NCI-H2081 treated with DMSO at 0.1 percent for 48 hours (cell line): ENCODE measurements at regions not wholly inside any gene's neighbourhood (a gene's known extent, or its start where the extent isn't known, plus 50 kb on each side); places are given as distances from the start of the nearest gene placed in this dataset.
"Not testable (repeated sequence)": the region's sequence is repeated elsewhere in the genome, so short reads cannot be mapped to it uniquely, and the experiment has no call there.

ENCODE experiments used
- DNase-seq: peaks from one replicate; lab custom pipeline; 2025; lab: John Stamatoyannopoulos, UW

DNA sequence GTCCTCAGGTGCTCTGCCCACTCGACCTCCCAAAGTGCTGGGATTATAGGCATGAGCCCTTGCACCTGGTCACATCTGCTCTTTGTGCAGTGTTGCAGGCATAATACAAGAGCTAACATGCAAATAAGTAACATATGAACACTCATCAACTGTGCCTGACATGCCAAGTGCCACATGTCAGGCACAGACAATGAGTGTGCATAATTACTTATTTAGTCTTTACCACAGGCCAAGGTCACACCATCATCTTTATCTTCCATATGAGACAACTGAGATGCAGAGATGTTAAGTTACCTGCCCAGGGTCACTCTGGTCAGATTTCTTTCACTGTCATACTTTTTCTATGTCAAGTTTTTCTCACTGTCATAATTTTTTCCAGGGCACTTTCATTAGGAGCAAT lies 126.1 kb downstream of the PPIAL4G start:
- DNase-seq, result no peak

DNA sequence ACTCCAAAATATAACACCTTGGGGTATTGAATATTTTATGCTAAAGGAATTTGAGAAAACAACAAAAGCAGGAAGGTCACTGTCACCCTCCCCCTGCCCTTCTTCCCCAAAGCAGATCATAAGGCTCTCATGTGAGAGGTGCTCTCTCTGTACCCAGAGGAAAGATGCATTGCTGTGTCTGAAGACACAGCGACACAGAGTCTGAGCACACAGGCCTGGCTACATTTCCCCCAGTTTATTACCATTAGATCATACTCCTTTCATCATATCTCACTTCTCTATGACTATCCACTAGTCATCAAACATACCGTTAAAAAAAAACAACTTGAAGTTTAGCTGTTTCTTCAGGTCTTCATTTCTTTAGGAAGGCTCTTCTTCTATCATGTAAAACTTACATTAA lies 127.1 kb downstream of the PPIAL4G start:
- no peak for DNase-seq

DNA sequence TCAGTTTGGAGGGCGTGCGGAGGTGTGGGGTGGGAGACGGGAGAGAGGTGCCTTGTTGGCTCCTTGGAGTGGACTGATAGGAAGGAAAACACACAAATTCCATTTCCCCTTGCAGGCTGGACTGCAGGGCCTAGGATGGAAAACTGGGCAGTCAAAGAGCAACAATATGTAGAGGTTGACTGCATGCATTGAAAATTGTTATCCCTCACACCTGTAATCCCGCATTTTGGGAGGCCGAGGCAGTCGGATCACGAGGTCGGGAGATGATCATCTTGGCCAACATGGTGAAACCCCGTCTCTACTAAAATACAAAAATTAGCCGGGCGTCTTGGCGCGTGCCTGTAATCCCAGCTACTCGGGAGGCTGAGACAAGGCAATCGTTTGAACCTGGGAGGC lies 128.2 kb downstream of the PPIAL4G start:
- DNase-seq, result no peak

DNA sequence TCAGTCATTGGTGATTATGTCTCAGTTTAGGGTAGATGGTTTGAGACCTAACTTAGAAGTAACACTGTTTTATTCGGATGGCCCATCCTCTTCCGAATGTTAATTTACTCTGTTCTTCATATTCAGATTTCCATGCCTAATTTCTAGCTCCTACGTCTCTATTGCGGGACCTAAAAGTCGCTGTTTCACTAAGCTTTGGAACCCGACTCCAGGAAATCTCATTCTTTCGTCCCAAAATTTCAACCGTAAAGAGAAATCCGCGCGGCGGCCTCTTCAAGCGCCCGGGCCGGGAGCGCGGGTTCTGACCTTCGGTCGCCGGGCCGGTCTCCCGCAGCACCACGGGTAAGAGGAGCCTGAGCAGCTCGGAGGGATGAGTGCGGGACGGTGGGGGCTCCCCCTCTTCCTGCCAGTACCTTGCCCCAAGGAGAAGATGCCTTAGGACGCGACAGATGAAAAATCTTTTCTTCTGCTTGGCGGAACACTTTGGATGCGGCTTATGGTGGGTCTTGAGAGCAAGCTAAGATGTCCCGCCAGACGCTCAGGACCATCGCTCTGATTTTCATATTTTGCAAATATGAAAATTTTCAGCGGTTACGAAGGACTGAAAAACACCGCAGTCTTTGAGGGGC lies 128.7 kb downstream of the PPIAL4G start:
- no peak for DNase-seq

DNA sequence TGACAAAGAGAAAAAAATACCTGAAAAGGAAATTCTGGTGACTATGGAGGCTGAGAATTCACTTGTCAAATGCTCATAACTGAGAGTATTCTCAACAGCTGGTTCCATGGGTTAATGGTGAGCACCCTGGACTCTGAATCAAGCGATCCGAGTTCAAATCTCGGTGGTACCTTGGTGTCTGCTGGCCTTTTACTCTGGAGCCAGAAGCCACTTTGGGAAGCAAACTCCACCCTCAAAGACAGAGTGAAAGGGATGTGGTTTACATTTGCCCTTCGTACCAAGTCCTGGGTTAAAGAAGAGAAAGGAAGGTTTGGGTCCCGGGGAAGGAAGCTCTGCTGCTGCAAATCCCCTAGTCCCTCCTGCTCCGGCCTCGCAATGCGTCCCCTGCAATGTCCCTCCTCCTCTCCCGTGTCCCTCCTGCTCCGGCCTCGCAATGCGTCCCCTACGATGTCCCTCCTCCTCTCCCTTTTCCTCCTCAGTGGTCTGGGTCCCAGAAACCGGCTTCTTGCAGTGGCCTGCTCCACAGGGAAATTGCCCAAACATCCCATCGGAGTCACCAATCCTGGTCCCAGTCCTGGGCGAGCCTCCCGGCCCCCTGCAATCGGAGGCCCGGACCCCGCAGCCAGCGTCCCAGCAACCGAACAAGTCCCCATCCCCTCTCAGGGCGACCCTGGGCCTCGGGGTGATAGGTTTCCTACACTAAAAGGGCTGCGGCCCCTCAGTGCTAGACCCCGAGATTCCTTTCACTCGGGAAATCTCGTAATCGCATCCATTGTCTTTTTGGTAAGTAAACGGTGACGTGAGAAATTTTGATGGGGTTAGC lies 129.4 kb downstream of the PPIAL4G start:
- DNase-seq, result no peak

DNA sequence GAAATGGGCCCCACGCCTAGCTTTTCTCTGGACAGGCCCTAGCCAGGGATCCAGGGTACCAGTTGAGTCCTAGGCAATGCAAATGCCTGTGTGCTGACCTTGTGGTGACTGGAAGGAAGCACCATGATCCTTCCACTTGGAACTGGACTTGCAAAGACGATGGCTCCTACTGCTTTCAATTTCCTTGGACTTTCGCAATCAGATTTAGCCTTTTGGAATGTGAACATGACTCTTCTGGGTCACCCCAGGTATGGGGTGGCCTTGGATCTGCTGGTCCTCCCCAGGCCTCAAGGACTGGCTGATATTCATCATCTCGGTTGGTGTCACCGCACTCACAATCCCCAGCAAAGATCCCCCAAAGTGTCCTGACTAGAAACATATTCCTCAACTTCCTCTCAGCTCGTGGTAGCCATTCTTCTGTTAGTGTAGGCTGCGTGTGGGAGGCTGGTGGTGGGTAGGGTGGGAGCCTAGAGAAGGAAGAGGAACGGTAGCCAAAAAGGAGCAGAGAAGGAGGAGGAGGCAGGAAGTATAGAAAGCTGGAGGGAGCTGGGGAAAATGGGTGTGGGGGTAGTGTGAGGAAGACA lies 130.5 kb downstream of the PPIAL4G start:
- no peak for DNase-seq

DNA sequence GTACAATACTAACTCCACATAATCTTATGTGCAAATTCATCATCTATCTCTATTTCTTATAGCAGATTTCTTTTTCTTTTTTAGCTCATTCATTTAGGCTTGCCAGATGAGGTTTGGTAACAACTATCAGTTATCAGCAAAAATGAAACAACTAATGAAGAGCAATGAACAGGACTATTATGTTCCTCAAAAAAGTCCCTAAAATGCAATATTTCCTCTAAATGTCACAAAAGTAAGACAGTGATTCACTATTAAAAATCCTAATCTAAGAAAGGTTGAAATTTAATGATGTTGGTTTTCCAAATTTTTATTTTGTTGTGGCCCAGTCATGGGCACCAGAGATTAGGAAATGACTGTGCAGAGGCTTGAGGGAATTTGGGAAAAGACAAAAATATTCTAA lies 135.3 kb downstream of the PPIAL4G start:
- no peak for DNase-seq

DNA sequence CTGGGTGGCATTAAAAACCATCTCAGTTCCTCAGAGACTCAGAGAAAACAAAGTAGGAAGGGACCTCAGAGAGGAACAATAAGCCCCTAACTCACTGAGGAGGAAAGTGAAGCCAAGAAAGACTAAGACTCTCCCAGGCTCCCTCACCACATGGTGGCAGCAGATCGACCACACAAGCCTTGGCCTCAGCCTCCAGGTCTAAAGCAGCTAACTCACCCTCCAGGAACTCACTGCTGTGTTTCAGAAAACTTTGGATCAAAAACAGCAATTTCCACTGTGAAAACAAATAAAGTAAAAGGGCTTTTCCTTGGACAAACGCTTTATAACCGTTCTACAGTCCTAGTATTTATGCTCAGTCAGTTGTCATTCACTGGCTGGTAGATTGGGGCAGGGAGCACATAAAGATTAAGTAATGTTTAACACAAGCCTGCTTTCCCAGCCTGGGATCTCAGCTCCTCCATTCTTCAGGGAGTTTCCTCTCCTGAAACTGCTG lies 137.4 kb downstream of the PPIAL4G start:
- not testable (repeated sequence) for DNase-seq

DNA sequence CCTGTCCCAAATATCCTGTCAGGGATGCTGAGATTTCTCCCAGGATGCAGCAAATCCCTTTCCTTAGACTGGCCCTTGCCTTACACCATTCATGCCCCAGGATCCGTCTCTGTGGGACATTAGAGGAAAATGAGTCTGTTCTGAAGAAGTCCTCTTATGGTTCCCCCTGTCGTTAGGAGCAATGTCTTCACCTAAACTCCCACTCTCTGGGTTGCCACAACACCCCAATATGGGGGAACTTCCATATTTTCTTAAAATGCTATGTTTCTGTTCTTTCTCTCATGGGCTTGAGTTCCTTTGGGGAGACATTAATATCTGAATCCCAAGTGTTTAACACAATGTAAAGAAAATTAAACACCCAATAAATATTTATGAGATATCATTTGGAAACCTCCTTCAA lies 138.5 kb downstream of the PPIAL4G start:
- not testable (repeated sequence) for DNase-seq

DNA sequence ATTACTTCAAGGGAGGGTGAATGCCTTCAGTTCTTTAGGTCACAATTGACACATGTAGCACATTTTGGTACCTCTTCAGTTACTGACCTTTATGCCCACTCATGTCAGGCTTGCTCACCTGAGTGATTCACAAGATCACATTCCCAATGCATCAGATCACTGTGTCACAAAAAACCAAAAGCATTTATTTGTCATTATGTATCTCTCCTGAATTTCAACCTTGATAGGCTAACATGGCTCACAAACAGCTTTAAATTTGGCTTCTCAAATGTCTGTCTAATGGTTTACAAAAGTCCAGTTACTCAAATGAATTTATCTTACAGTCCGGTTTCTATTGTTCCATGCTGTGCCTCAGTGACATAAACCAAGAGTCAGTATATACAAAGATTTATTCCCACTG lies 141.4 kb downstream of the PPIAL4G start:
- DNase-seq, result not testable (repeated sequence)

DNA sequence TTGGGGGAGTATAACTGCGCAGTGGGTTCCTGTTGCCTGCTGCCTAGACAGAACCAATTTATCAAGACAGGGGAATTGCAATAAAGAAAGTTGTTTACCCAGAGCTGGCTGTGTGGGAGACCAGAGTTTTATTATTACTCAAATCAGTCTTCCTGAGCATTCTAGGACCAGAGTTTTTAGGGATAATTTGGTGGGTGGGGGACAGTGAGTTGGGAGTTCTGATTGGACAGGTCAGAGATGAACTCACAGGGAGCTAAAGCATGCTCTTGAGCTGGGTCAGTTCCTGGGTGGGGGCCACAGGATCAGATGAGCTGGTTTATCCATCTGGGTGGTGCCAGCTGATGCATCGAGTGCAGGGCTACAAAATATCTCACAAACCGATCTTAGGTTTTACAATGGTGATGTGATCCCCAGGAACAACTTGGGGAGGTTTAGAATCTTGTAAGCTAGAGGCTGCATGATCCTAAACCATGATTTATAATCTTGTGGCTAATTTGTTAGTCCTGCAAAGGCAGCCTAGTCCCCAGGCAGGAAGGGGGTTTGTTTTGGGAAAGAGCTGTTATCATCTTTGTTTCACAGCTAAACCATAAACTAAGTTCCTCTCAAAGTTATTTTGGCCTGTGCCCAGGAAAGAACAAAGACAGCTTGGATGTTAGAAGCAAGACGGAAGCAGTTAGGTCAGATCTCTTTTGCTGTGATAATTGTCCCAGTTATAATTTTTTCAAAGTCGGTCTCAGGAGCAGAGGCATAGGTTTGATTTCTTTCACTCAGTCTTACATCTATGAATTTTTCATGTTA lies 146.8 kb downstream of the PPIAL4G start:
- DNase-seq, result not testable (repeated sequence)

DNA sequence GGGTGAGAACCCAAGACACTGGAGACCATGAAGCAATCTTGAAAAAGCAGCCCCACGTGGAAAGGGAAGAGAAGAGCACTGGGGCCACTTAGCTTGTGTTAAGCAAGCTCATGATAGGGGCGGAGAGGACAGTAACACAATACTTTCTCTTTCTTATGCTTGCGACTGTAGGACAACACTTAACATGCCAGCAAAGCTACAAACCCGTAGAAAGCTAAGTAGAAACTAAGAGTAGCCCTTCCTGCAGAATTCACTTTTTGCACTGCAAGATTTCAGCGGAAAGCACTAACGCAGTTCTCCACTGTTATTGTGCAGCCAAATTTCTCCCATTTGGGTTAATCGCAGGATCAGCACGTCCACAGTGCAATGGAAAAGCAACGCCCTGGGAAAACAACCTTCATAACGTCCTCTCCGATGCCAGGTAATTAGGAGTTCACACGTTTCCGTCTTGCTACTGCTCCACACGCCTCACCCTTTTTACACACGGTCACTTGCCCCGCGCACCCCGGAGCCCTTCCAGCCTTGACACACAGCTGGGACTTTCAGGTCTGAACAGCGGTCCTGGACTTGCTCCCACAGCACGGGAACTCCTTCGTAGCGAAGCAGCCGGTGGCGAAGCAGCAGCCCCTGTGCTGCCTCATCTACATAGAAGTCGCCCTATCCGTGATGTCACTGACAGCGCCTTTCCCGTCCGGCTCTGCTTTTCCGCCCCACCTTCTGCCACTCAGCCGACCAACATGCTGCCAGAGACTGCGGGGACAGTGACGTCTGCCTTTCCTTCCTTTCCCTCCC lies 148.6 kb downstream of the PPIAL4G start:
- DNase-seq, result peak; percentile 93

DNA sequence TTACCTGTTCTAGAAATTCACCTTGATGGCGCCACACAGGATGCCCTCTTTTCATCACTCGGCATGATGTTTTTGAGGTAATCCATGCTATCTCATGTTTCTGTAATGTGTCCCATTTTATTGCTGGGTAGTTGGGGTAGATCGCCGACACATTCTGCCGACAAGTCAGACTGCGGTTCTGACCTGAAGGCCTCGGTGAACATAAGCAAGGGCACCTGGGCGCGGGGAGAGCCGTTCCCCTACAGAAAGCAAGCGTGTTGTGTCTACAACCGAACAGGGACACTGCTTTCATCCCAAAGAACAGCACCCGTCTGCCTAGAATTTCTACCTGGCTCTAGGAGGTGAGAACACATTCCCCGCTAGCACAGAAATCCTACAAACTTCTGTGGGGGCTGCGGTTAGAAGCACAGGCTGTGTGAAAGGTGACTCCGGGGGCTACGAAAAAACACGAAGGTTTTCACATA lies 149.2 kb downstream of the PPIAL4G start:
- DNase-seq, result no peak

DNA sequence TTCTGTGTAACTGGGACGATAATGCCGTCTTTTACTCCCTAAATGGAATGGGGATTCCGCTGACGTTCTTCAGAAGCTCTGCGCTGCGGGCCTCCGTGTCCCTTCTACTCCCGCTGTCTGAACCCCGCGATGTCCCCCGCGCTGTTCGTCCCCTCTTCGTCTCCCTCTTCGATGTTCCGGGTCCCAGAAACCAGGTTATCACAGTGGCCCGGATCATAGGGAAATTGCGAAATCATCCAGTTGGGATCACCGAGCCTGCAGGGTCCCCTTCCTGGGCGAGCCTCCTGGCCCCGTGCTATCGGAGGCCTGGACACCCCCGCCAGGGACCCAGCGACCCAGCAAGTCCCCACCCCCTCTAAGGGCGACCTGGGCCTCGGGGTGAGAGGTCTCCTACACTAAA lies 154.2 kb downstream of the PPIAL4G start:
- no peak for DNase-seq

DNA sequence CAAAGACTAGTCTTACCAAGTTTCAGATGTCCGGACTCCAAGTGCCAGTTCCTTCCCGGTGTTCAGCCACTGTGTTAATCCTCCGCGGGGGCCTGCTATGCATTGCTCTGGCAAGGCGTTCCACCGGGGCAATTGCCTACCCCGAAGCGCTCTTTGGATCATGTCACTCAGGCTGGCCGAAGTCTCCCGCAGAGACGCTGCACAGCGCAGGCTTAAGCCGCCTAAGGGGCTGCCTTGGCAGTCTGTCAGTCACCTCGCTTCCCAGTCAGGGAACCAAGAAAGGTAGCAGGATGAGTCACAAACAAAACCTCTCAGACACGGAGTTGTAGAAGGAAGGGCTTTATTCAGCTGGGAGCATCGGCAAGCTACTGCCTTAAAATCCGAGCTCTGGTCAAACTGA lies 158.1 kb downstream of the PPIAL4G start:
- DNase-seq, result not testable (repeated sequence)

DNA sequence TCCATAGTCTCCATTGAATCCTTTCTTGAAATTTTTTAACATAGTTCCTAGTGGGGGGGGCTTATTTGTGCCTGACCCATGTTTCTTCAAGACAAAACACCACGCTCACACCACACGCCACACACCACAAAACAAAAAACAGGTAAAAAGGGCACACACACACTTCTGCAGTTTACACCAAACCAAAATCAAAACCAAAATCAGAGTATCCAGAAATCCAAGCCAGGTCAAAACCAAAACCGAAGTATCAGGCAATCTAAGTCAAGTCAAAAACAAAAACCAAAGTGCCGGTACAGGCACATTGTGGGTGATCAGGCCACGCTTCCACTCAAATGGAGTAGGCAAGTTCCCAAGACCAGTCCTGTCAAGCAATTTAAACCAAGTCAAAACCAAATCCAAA lies 158.6 kb downstream of the PPIAL4G start:
- not testable (repeated sequence) for DNase-seq

DNA sequence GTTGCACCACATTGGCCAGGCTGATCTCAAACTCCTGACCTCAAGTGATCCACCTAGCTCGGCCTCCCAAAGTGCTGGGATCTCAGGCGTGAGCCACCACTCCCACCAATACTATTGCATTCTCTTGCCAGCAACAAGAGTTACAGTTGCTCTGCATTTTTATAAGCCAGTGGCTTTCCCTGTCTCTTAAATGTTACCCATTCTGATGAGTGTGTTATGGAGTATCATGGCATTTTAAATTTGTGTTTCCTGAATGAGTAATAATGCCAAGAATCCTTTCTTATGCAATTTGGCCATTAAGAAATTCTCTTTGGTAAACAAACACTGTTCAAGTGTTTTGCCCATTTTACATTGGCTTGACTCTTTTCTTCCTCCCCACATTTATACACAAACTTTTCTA lies 163.0 kb downstream of the PPIAL4G start:
- DNase-seq, result not testable (repeated sequence)

DNA sequence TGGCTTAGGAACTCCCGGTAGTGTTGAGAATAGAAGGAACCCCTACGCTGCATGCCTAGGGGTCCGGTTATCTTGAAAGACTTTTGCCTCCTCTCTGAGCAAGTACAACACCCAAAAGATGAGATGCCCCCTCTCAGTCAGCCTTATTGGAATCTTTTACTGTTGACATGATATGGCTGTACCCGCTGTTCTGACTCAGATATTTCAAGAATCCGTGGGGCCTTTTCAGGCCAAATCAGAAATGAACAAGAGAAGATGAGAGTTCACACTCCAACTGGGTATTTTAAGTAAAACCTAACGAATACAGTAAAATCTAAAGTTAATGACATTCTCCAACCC lies 164.2 kb downstream of the PPIAL4G start:
- DNase-seq, result no peak

DNA sequence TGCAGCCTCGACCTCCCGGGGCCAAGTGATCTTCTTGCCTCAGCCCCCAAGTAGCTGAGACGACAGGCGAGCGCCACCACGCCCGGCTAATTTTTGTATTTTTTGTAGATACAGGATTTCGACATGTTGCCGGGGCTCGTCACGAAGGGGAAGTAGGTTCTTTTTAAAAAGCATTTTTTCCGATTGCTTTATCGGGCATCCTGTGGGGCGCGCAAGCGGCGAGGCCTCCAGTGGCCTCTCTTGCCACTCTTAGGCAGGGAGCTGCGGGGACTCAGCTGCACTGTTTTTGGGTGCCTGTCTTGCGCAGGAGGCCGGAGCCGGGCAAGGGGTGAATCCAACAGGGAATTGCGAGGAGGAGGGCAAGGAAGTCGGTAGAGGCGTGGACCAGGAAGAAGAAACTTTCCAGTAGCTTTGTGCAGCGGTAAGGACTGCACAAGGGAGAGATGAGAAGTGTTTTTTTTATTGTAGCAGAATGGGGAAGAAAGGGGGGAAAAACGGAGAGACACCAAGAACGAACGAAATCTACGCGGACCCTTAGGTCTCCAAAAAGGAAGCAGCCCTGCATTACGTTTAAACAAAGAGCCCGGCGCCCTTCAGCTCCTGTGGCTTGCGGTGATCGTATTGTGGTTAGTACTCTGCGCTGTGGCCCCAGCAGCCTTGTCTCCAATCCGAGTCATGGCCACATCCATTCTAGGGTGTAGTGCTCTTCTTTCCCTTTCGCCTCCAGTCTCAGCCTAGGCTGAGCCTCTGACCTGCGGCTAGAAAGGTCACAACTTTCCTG lies 164.8 kb downstream of the PPIAL4G start:
- no peak for DNase-seq

DNA sequence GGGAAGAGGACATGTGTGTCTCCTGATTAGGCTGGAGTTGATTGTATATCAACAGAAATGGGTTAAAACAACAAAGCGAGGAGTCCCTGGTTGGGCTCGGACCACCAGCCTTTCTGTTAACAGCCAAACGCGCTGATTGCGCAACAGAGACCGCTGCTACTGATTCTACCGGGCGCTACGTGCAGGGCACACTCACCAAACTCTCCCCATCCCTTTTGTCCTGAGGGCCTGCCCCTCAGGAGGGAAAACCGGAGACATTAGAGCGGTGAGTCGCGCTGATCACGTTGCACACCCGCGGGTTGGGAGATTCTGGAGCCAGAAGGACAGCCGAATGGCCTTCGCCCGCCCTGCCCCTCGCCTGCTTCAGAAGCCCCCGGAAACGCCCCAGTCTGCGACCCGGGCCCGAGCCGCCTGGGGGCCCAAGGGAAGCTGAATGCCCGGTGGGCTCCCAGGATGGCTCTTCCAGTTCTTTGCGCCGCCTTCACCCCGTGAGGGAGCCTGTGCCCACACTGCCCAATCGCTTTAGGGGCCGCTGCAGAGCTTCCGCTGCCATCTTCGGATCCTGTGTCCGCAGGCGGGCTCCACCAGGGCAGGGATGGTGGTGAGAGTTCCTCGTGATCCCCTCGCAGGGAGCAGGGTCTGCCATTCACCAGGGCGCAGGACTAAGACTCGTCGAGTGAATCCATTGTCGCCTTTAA lies 165.4 kb upstream of the NBPF11 start:
- DNase-seq, result no peak
